ENCODE measurements at regions not wholly inside any gene's neighbourhood (a gene's known extent, or its start where the extent isn't known, plus 50 kb on each side); places are given as distances from the start of the nearest gene placed in this dataset.
A peak's percentile ranks its signal among the peaks of the same experiment; 100 is the strongest.

DNA sequence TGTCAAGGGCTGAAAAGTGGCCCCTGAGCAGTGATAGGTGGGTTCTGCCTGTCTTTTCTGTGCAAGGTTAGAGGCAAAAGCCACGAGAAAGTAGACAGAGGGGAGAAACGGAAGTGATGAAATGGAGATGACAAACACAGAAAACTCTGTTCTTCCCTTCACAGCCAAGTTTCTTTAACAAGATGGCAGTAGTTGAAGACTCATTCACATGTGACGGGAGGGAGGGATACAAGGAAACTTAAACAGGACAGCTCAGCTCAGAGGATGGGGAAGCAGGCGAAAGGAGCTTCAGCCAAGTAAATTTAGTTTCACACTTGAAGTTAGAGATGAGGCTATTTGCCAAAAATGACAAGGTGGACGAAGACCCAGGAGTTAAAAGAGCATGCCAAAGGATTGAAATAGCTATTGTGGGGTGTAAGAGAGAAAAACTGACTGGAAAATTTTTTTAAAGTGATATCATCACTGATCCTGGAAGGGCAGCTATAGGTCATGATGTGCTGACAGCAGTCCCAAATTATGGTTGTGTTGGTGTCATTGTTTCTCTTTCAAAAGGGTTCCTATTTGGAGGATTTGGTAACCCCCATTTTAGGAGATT is 347.9 kb downstream of the EFNB2 start:
- Histone ChIP-seq H3K4me1 (ENCODE audit: control insufficient read depth, insufficient read depth, low read length) (peaks cover under 1% of the 10 kb centered on the region), H3K9me3 (ENCODE audit: control insufficient read depth, low read length) (no peaks in the 10 kb centered on the region), H3K27me3 (replicated peaks; ENCODE audit: control insufficient read depth, insufficient read depth, low read length) (no peaks in the 10 kb centered on the region), H3K4me3 (ENCODE audit: low read length) (no peak overlapping the region), H3K36me3 (ENCODE audit: control insufficient read depth, insufficient read depth, low read length, severe bottlenecking) (no peaks in the 10 kb centered on the region), H3K9ac (ENCODE audit: low read length) (no peak overlapping the region)
- no peak for DNase-seq (ENCODE audit: low read depth)

GRCh38 chr13:106187101-106187500 is 348.4 kb downstream of the EFNB2 start:
- Histone ChIP-seq H3K36me3 (ENCODE audit: control insufficient read depth, insufficient read depth, low read length, severe bottlenecking) (no peaks in the 10 kb centered on the region), H3K4me1 (ENCODE audit: control insufficient read depth, insufficient read depth, low read length) (peaks cover 4% of the 10 kb centered on the region), H3K9ac (ENCODE audit: low read length) (no peak overlapping the region), H3K27me3 (replicated peaks; ENCODE audit: control insufficient read depth, insufficient read depth, low read length) (no peaks in the 10 kb centered on the region), H3K9me3 (ENCODE audit: control insufficient read depth, low read length) (no peaks in the 10 kb centered on the region), H3K4me3 (ENCODE audit: low read length) (no peak overlapping the region)
- DNase-seq (ENCODE audit: low read depth), result no peak

- Histone ChIP-seq H3K9me3 (ENCODE audit: control insufficient read depth, low read length) (no peaks in the 10 kb centered on the region), H3K9ac (ENCODE audit: low read length) (no peak overlapping the region), H3K4me1 (ENCODE audit: control insufficient read depth, insufficient read depth, low read length) (peaks cover 4% of the 10 kb centered on the region), H3K4me3 (ENCODE audit: low read length) (no peak overlapping the region), H3K36me3 (ENCODE audit: control insufficient read depth, insufficient read depth, low read length, severe bottlenecking) (no peaks in the 10 kb centered on the region), H3K27me3 (replicated peaks; ENCODE audit: control insufficient read depth, insufficient read depth, low read length) (no peaks in the 10 kb centered on the region)
- DNase-seq (ENCODE audit: low read depth), result no peak
Observed at GRCh38 chr13:106186366-106187030, 349.0 kb downstream of the EFNB2 start.

DNA sequence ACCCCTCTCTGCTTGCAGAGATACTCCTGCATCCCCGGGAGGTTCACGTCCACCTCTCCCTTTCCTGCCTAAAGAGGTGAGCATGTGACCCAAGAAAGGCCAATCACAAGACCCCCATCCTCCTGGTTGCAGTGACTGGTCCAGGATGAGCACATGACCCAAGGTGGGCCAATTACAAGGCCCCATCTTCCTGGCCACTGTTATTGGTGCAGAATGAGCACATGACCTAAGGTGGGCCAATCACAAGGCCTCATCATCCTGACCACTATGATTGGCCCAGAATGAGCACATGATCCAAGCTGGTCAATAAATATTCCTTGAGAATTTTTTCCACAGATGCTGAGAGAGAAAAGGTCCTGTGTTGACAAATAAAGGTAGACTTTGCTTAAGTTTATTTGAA is 350.7 kb downstream of the EFNB2 start:
- no peaks in the 10 kb centered on the region for H3K36me3 ChIP-seq (ENCODE audit: control insufficient read depth, insufficient read depth, low read length, severe bottlenecking)
- H3K9ac ChIP-seq (ENCODE audit: low read length), result no peak overlapping the region
- H3K4me1 ChIP-seq (ENCODE audit: control insufficient read depth, insufficient read depth, low read length), result peaks cover 4% of the 10 kb centered on the region
- DNase-seq (ENCODE audit: low read depth), result no peak
- H3K27me3 ChIP-seq (replicated peaks; ENCODE audit: control insufficient read depth, insufficient read depth, low read length), result no peaks in the 10 kb centered on the region
- H3K4me3 ChIP-seq (ENCODE audit: low read length), result no peak overlapping the region
- H3K9me3 ChIP-seq (ENCODE audit: control insufficient read depth, low read length), result no peaks in the 10 kb centered on the region

DNA sequence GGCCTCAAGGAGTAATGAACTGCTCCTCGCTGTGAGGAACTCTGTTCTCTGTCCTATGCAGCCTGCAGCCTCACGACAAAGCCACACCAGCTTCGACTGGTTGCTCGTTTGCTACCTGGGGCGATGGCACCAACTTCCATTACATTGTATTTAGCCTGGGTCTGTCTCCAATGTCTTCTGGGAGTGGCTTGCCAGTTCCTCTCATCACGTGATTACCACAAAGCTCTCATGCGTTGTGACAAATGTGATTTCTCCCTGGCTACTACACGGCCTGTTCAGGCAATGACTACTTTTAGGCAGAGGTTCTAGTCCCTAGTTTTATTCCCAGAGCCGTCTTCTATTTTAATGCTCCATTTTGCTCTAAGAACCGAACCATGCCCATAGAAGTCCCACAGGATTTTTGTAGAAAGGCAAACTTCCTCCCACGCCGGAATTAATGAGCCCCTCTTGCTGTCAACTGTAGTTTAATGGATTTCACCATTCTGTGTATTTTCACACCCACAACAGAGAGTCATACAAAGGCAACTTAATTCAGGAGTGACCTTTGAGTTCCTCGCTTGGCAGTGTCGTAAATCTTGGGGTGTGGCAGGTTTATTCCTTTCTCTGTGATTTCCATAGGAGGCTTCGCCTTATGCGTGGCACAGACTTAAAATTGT is 351.9 kb downstream of the EFNB2 start:
- Histone ChIP-seq H3K27me3 (replicated peaks; ENCODE audit: control insufficient read depth, insufficient read depth, low read length) (no peaks in the 10 kb centered on the region), H3K36me3 (ENCODE audit: control insufficient read depth, insufficient read depth, low read length, severe bottlenecking) (no peaks in the 10 kb centered on the region), H3K4me3 (ENCODE audit: low read length) (no peak overlapping the region), H3K9me3 (ENCODE audit: control insufficient read depth, low read length) (no peaks in the 10 kb centered on the region), H3K9ac (ENCODE audit: low read length) (no peak overlapping the region), H3K4me1 (ENCODE audit: control insufficient read depth, insufficient read depth, low read length) (peaks cover 4% of the 10 kb centered on the region)
- DNase-seq (ENCODE audit: low read depth), result no peak

DNA sequence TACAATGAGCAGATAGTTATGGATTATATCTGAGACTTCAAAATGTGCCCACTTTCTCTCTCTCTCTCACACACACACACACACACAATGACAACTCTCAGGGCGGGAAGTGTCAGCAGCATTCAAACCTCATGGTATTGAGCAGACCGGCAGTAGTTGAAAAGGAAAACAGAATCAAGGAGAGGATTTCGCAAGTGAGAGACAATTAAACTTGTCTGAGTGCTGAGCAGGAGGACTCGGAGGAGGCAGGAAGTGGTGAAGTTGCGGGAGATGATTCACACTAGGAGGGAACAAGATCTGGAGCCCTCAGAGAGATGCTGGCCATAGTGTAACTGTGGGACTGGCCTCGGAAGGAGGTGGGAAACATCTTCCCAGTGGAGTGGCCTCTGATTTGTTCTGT is 353.1 kb downstream of the EFNB2 start:
- Histone ChIP-seq H3K27me3 (replicated peaks; ENCODE audit: control insufficient read depth, insufficient read depth, low read length) (no peaks in the 10 kb centered on the region), H3K9me3 (ENCODE audit: control insufficient read depth, low read length) (no peaks in the 10 kb centered on the region), H3K9ac (ENCODE audit: low read length) (no peak overlapping the region), H3K4me3 (ENCODE audit: low read length) (peak overlapping the region; percentile 22), H3K4me1 (ENCODE audit: control insufficient read depth, insufficient read depth, low read length) (peaks cover 4% of the 10 kb centered on the region), H3K36me3 (ENCODE audit: control insufficient read depth, insufficient read depth, low read length, severe bottlenecking) (no peaks in the 10 kb centered on the region)
- DNase-seq (ENCODE audit: low read depth), result peak; percentile 70

GRCh38 chr13:106178816-106179215 is 356.6 kb downstream of the EFNB2 start:
- Histone ChIP-seq H3K36me3 (ENCODE audit: control insufficient read depth, insufficient read depth, low read length, severe bottlenecking) (no peaks in the 10 kb centered on the region), H3K27me3 (replicated peaks; ENCODE audit: control insufficient read depth, insufficient read depth, low read length) (no peaks in the 10 kb centered on the region), H3K9me3 (ENCODE audit: control insufficient read depth, low read length) (no peaks in the 10 kb centered on the region), H3K4me3 (ENCODE audit: low read length) (no peak overlapping the region), H3K4me1 (ENCODE audit: control insufficient read depth, insufficient read depth, low read length) (peaks cover 11% of the 10 kb centered on the region), H3K9ac (ENCODE audit: low read length) (no peak overlapping the region)
- peak; percentile 22 for DNase-seq (ENCODE audit: low read depth)

DNA sequence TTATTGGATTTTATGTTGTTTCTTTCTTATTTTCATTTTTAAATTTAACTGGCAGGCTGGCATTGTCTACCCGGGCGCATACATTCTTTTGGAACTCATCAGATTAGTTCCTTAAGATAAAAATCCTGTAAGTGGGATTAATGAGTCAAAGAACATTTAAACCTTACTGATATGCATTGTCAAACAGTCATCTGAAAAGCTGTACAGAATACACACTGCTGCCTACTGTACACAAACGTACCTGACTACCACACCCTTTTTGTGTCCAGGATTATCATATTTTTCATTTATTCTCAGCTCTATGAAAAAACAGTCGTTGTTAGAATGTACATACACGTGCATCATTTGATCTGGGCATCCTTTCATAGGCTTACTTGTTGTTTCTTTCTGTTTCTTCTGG is 358.3 kb downstream of the EFNB2 start:
- Histone ChIP-seq H3K9ac (ENCODE audit: low read length) (no peak overlapping the region), H3K4me1 (ENCODE audit: control insufficient read depth, insufficient read depth, low read length) (peaks cover 7% of the 10 kb centered on the region), H3K27me3 (replicated peaks; ENCODE audit: control insufficient read depth, insufficient read depth, low read length) (no peaks in the 10 kb centered on the region), H3K36me3 (ENCODE audit: control insufficient read depth, insufficient read depth, low read length, severe bottlenecking) (no peaks in the 10 kb centered on the region), H3K9me3 (ENCODE audit: control insufficient read depth, low read length) (no peaks in the 10 kb centered on the region), H3K4me3 (ENCODE audit: low read length) (no peak overlapping the region)
- DNase-seq (ENCODE audit: low read depth), result no peak

- H3K9ac ChIP-seq (ENCODE audit: low read length), result no peak overlapping the region
- no peaks in the 10 kb centered on the region for H3K9me3 ChIP-seq (ENCODE audit: control insufficient read depth, low read length)
- H3K27me3 ChIP-seq (replicated peaks; ENCODE audit: control insufficient read depth, insufficient read depth, low read length), result no peaks in the 10 kb centered on the region
- peak overlapping the region; percentile 8 for H3K4me3 ChIP-seq (ENCODE audit: low read length)
- DNase-seq (ENCODE audit: low read depth), result peak; percentile 13
- H3K4me1 ChIP-seq (ENCODE audit: control insufficient read depth, insufficient read depth, low read length), result peaks cover 7% of the 10 kb centered on the region
- H3K36me3 ChIP-seq (ENCODE audit: control insufficient read depth, insufficient read depth, low read length, severe bottlenecking), result no peaks in the 10 kb centered on the region
Observed at GRCh38 chr13:106176117-106176516, 359.3 kb downstream of the EFNB2 start.

GRCh38 chr13:106173891-106174610 is 361.4 kb downstream of the EFNB2 start:
- DNase-seq (ENCODE audit: low read depth), result no peak
- Histone ChIP-seq H3K36me3 (ENCODE audit: control insufficient read depth, insufficient read depth, low read length, severe bottlenecking) (no peaks in the 10 kb centered on the region), H3K9ac (ENCODE audit: low read length) (no peak overlapping the region), H3K9me3 (ENCODE audit: control insufficient read depth, low read length) (no peaks in the 10 kb centered on the region), H3K27me3 (replicated peaks; ENCODE audit: control insufficient read depth, insufficient read depth, low read length) (no peaks in the 10 kb centered on the region), H3K4me1 (ENCODE audit: control insufficient read depth, insufficient read depth, low read length) (peaks cover 7% of the 10 kb centered on the region), H3K4me3 (ENCODE audit: low read length) (no peak overlapping the region)

DNA sequence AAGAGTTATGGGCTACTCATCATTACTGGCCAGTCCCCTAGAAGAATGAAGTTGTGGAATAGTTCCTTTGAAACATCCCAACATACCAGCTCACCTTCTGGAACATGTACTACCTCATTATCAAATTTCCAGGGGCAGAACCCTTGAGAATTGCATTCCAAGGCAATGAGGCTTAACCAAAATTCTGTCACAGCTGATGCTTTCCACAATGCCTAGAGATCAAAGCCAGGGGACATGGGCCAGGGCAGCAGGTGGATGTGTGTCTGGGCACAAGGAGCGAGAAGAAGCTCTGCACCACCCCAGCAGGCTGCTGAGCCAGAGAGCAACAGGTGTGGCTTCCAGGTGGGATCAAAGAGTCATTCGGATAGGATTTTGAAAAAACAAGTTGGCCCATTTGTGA is 362.1 kb downstream of the EFNB2 start:
- Histone ChIP-seq H3K36me3 (ENCODE audit: control insufficient read depth, insufficient read depth, low read length, severe bottlenecking) (no peaks in the 10 kb centered on the region), H3K9ac (ENCODE audit: low read length) (no peak overlapping the region), H3K4me1 (ENCODE audit: control insufficient read depth, insufficient read depth, low read length) (peaks cover 7% of the 10 kb centered on the region), H3K9me3 (ENCODE audit: control insufficient read depth, low read length) (no peaks in the 10 kb centered on the region), H3K4me3 (ENCODE audit: low read length) (no peak overlapping the region), H3K27me3 (replicated peaks; ENCODE audit: control insufficient read depth, insufficient read depth, low read length) (no peaks in the 10 kb centered on the region)
- DNase-seq (ENCODE audit: low read depth), result no peak

Measured in adipocyte (in vitro differentiated cells).